ENCODE measurements at regions not wholly inside any gene's neighbourhood (a gene's known extent, or its start where the extent isn't known, plus 50 kb on each side); places are given as distances from the start of the nearest gene placed in this dataset.

- TF ChIP-seq CTCF (IDR thresholded peaks at IDR 0.05; ENCODE audit: insufficient read depth, low read depth, low read length) (no peak), EZH2 (IDR thresholded peaks at IDR 0.05; ENCODE audit: insufficient read depth, low read length) (no peak)
These were observed 407.4 kb downstream of the RSL24D1 start for GRCh38 chr15:54789376-54789775.
